A673 (cell line): ENCODE measurements at regions not wholly inside any gene's neighbourhood (a gene's known extent, or its start where the extent isn't known, plus 50 kb on each side); places are given as distances from the start of the nearest gene placed in this dataset.

Experiments
- BruUV-seq: library from RNA; stranded (reverse); fragments of 400-500 nt; replicated peaks from 2 replicates; lab custom pipeline; 2021; lab: Mats Ljungman, UMichigan
- CTCF ChIA-PET: fragments of 300-600 bp; sonication (Branson Sonifier 250); formaldehyde crosslinking; loops from one replicate; lab custom pipeline; 2022; ENCODE audit warnings: antibody characterized with exemption; lab: Charles Lee
- POLR2A ChIA-PET: fragments of 300-600 bp; sonication (Branson Sonifier 250); formaldehyde crosslinking; loops from one replicate; lab custom pipeline; 2022; ENCODE audit warnings: antibody characterized with exemption; ENCODE audit not compliant: low non-redundant PET; lab: Charles Lee
- DNase-seq: peaks from one replicate; pipeline ENCODE4 v3.0.0-alpha.2; 2015; ENCODE audit warnings: low spot score
- H3K27ac ChIP-seq: fragments of 200-600 bp; sonication (generic); 2 replicates; pipeline ENCODE4 v1.5.1; 2016; ENCODE audit warnings: mixed run types, low read depth, mild to moderate bottlenecking, mixed read lengths, antibody characterized with exemption, low read length; ENCODE audit not compliant: poor library complexity, severe bottlenecking
- H3K27me3 ChIP-seq: fragments of 200-600 bp; sonication (generic); replicated peaks from 2 replicates; pipeline ENCODE4 v1.6.1; 2017; ENCODE audit warnings: mixed run types, low read depth, mild to moderate bottlenecking, mixed read lengths, antibody characterized with exemption, low read length; ENCODE audit not compliant: insufficient read depth, poor library complexity
- H3K36me3 ChIP-seq: fragments of 200-600 bp; sonication (generic); 2 replicates; pipeline ENCODE4 v1.6.1; 2016; ENCODE audit warnings: mixed run types, mild to moderate bottlenecking, mixed read lengths, antibody characterized with exemption, low read length; ENCODE audit not compliant: insufficient read depth, poor library complexity, severe bottlenecking
- H3K4me1 ChIP-seq: fragments of 200-600 bp; sonication (generic); 2 replicates; pipeline ENCODE4 v1.6.1; 2017; ENCODE audit warnings: mixed run types, mild to moderate bottlenecking, mixed read lengths, antibody characterized with exemption, low read length; ENCODE audit not compliant: insufficient read depth, poor library complexity, severe bottlenecking
- H3K4me3 ChIP-seq: fragments of 200-600 bp; sonication (generic); 2 replicates; pipeline ENCODE4 v1.5.1; 2016; ENCODE audit warnings: low read depth, mixed run types, mild to moderate bottlenecking, mixed read lengths, low read length; ENCODE audit not compliant: poor library complexity, severe bottlenecking
- H3K9me3 ChIP-seq: fragments of 200-600 bp; sonication (generic); 2 replicates; pipeline ENCODE4 v1.6.1; 2016; ENCODE audit warnings: mixed run types, low read depth, mild to moderate bottlenecking, mixed read lengths, antibody characterized with exemption, low read length; ENCODE audit not compliant: poor library complexity, severe bottlenecking
- EZH2 ChIP-seq: fragments of 200-600 bp; sonication (generic); IDR thresholded peaks from 2 replicates; pipeline ENCODE4 v1.6.1; 2017; ENCODE audit warnings: borderline replicate concordance, low read depth, mild to moderate bottlenecking, mixed read lengths, antibody characterized with exemption, low read length; ENCODE audit not compliant: poor library complexity, severe bottlenecking
- intact Hi-C: fragments of 100-400 bp; cut with micrococcal nuclease; formaldehyde crosslinking; loops from one replicate; pipeline ENCODE4 v1.10.0; 2022; ENCODE audit not compliant: unreplicated experiment
- TF ChIP-seq, protein P1 (sequence below): fragments of 300-800, 200-600 bp; sonication (generic); conservative IDR thresholded peaks from 2 replicates; pipeline ENCODE4 v1.5.1; 2017; ENCODE audit warnings: low read depth, mild to moderate bottlenecking, antibody characterized with exemption, low read length, moderate library complexity, mixed read lengths

DNA sequence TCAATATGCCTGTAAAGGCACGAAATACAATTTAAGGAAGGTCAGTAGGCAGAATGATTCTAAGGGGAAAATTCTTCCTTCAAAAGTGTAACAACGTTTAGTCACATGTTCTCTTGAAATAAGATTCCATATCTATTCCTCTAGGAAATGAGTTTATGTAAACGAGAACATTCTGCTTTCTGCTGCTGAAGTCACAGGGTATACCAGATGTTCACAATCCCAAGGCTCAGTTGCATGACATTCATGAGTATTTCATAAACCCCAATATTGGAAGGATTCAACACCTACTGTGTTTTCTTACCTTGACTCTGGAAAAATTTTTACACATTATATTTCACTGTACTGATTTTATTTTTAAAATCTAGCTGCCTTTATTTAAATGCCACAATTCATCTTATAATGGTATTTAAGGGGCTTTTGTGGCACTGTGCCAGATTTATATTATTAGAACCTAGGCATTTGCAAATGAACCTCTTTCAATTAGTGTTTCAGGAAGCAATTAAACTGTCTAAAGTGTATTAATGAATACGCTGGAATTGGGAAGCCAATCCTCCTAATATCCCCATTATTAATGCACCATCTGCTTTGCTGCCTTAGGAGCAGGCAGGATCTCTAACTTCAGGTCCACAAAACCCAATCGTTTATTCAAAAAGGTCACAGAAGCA lies 542.6 kb upstream of the KLHL29 start:
- H3K36me3 ChIP-seq: no peaks in the 10 kb centered on the region
- no peaks in the 10 kb centered on the region for H3K9me3 ChIP-seq
- ChIA-PET POLR2A (no interaction called here), CTCF (no interaction called here)
- H3K27ac ChIP-seq: no peak overlapping the region
- no peak overlapping the region for H3K4me3 ChIP-seq
- BruUV-seq: no TSS peak
- TF ChIP-seq EZH2: no peak
- TF ChIP-seq, protein P1, sequence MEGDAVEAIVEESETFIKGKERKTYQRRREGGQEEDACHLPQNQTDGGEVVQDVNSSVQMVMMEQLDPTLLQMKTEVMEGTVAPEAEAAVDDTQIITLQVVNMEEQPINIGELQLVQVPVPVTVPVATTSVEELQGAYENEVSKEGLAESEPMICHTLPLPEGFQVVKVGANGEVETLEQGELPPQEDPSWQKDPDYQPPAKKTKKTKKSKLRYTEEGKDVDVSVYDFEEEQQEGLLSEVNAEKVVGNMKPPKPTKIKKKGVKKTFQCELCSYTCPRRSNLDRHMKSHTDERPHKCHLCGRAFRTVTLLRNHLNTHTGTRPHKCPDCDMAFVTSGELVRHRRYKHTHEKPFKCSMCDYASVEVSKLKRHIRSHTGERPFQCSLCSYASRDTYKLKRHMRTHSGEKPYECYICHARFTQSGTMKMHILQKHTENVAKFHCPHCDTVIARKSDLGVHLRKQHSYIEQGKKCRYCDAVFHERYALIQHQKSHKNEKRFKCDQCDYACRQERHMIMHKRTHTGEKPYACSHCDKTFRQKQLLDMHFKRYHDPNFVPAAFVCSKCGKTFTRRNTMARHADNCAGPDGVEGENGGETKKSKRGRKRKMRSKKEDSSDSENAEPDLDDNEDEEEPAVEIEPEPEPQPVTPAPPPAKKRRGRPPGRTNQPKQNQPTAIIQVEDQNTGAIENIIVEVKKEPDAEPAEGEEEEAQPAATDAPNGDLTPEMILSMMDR: no peak
- no peaks in the 10 kb centered on the region for H3K4me1 ChIP-seq
- no peak for DNase-seq
- intact Hi-C loops: no loop called here
- peaks cover 3% of the 10 kb centered on the region for H3K27me3 ChIP-seq

DNA sequence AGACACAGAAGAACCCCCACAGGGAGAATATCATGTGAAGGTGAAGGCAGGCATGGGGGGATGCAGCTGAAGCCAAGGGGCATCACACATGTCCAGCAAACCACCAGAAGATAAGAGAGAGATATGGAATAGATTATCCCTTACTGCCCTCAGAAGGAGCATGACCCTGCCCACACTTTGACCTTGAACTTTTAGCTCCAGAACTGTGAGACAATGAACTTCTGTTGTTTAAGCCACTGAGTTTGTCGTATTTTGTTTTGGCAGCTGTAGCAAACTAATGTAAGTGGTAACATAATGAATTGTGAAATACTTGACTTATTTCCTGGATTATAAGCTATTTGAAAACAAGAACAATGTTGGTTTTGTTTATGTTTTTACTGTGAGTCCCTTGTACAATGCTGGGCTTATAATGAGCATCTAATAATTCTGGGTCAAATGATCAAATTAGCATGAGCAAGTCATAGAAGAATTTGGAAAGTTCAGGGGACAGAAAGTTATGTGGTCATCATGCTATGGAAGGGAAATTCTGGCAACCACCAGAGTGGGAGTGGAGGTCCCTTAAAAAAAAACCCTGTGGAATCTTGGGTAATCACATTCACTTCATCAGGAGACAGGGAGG lies 541.0 kb upstream of the KLHL29 start:
- intact Hi-C loops: no loop called here
- TF ChIP-seq, protein P1: no peak
- TF ChIP-seq EZH2: no peak
- CTCF ChIA-PET: no interaction called here

DNA sequence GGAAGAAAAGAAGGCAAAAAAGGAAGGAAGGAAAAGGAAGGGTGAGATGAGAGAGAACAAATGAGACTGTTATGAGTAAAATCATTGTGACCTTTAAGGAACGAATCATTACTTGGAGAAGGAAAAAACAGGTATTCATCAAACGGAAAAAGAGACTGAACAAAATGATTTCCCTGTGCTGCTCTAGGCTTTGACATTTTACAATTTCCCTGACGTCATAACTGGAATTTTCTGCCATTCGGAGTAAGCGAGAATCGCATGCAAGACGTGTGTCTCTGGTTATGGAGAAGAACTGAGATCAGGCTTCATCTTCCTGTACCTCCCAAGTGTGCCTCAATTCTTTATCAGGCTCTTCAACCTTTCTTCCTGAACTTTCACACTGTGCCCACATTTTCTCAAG lies 534.7 kb upstream of the KLHL29 start:
- Histone ChIP-seq H3K9me3 (no peaks in the 10 kb centered on the region), H3K4me1 (no peaks in the 10 kb centered on the region), H3K27me3 (no peaks in the 10 kb centered on the region), H3K36me3 (no peaks in the 10 kb centered on the region), H3K27ac (no peak overlapping the region), H3K4me3 (no peak overlapping the region)
- BruUV-seq: no TSS peak
- TF ChIP-seq, protein P1: no peak
- TF ChIP-seq EZH2: no peak
- CTCF ChIA-PET: no interaction called here
- POLR2A ChIA-PET: no interaction called here
- no peak for DNase-seq
- intact Hi-C loops: no loop called here

More for the DNA sequence above, 541.0 kb upstream of the KLHL29 start:
- Histone ChIP-seq H3K27ac (no peak overlapping the region), H3K4me3 (no peak overlapping the region), H3K9me3 (no peaks in the 10 kb centered on the region), H3K27me3 (peaks cover 3% of the 10 kb centered on the region), H3K4me1 (no peaks in the 10 kb centered on the region), H3K36me3 (no peaks in the 10 kb centered on the region)
- BruUV-seq: no TSS peak
- POLR2A ChIA-PET: no interaction called here
- no peak for DNase-seq
